ENCODE measurements at regions not wholly inside any gene's neighbourhood (a gene's known extent, or its start where the extent isn't known, plus 50 kb on each side); places are given as distances from the start of the nearest gene placed in this dataset.

GRCh38 chr5:163369776-163370385 is 67.5 kb upstream of the CCNG1 start:
- no peak for DNase-seq

DNA sequence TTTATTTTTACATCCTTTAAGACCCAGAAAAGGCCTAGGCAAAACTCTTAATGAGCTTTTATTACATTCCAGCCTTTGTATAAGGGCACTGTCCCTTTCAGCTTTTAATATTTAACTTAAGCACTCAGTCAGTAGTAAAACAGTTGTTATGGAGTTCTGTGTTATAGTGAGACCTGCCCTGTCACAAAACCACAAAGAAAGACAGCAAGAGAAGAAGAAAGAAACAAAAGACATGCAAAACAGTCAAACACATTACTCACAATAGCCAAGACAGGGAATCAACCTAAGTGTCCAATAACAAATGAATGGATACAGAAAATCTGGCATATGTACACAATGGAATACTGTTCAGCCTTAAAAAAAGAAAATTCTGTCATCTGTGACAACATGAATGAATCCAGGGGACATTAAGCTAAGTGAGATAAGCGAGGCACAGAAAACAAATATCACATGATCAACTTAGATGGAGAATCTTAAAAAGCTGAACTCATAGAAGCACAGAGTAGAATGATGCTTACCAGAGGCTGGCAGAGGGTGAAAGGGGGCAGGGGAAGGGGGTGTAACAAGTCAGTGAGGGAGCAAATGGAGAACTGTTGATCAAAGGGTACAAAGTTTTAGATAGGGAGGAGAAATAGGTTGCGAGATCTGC is 63.8 kb upstream of the CCNG1 start:
- no peak for DNase-seq

- DNase-seq = no peak
These were observed 59.4 kb upstream of the CCNG1 start for GRCh38 chr5:163377982-163378381.

DNA sequence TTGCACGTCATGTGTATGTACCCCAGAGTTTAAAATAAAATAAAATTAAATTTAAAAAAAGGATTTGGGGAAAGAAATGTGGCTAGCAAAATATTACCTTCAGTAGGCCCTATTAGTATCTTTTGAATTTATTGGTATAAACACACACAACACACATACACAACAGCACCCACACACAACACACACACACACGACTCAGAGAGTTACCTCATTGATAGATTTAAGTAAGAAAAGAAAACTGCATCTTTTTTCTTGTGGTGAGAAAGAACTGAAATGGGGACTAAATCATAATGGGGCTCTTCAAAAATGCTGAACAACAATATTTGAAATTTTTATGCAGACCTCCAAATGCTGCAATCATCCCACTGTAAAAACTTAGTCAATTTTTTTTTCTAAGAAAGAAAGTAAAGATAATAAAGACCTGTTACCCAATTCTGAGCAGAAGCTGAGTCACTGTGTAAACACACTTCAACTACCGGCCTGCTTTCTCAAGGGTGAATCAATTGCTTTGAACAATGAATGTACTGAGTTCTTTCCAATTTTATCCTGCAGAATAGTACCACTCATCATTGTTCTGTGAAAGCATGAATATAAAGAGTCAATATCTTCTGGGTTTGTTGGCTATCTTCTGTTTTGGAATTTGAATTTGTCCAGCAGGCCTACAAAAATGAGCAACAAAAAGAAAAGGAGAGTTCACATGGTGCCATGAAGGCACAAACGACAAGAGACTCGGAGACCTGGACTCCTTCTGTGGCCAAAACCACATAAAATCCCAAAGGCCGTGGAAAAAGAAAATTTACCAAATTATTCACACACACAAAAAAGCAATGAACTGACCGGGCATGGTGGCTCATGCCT is 57.9 kb upstream of the CCNG1 start:
- no peak for DNase-seq

DNA sequence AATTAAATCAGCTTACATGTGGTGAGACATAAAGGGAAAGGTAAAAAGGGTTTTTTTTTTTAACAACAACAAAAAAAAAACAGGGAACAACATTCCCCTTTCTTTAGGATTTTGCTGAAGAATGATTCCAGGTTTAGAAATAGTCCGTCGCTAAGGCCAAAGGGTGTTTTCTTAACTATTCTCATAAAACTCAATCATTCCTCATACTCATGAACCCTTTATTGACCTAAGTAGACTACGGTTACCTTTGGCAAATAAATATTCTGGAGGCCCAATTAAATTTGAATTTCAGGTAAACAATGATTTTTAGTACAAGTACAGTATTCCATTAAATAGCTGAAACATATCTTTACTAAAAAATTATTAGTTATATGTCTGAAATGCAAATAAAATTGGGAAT is 55.6 kb upstream of the CCNG1 start:
- DNase-seq = no peak

DNA sequence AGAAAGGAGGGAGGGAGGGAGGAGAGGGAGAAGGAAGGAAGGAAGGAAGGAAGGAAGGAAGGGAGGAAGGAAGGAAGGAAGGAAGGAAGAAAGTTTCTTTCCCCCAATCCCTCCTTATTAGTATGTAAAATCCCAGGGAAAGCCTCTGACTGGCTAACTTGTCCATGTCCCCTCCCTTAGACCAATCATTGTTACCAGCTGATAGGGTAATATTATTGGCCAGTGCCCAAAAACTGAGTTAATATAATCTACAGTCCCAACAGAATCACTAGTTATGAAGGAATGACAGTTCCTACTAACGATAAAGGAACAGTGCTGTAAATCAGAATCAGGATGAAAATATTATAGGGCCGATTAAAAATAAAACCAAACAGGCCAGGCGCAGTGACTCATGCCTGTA is 53.6 kb upstream of the CCNG1 start:
- DNase-seq = no peak

DNA sequence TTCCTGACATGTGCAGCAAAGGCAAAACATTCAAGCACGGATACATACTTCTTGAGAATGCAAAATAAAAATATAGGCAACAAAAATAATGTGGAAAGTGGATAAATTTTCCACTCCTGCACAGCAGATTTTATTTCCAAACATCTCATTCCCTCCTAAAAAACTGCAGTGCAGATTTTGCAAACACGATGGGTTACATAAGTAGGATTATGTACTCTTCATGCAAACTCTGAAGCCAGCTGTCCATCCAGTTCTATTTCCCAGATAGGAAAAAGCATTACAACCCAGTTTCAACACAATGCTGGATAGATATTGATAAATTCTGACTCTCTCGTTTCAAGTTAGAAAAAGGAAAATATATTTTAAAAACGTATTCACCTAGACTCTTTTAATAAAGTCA is 52.7 kb upstream of the CCNG1 start:
- DNase-seq = no peak

DNA sequence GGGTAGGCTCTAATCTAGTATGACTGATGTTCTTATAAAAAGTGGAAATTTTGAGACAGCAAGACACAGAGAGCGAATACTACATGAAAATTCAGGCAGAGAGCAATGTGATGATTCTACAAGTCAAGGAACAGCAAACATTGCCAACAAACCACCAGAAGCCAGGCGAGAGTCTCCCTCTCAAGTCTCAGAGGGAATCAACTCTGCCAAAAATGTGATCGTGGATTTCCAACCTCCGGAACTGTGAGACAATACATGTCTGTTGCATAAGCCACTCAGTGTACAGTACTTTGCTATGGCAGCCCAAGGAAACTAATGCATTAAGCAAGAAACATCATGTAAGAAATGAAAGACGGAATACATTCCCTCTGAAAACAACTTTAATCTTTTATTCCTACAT is 52.1 kb upstream of the CCNG1 start:
- DNase-seq = no peak

- DNase-seq = no peak
These were observed 51.6 kb upstream of the CCNG1 start for GRCh38 chr5:163385824-163386223.

- DNase-seq = no peak
These were observed 51.0 kb upstream of the CCNG1 start for GRCh38 chr5:163386352-163386751.

GRCh38 chr5:163387589-163388343 is 49.6 kb upstream of the CCNG1 start:
- no peak for DNase-seq
